ENCODE measurements at regions not wholly inside any gene's neighbourhood (a gene's known extent, or its start where the extent isn't known, plus 50 kb on each side); places are given as distances from the start of the nearest gene placed in this dataset.

DNA sequence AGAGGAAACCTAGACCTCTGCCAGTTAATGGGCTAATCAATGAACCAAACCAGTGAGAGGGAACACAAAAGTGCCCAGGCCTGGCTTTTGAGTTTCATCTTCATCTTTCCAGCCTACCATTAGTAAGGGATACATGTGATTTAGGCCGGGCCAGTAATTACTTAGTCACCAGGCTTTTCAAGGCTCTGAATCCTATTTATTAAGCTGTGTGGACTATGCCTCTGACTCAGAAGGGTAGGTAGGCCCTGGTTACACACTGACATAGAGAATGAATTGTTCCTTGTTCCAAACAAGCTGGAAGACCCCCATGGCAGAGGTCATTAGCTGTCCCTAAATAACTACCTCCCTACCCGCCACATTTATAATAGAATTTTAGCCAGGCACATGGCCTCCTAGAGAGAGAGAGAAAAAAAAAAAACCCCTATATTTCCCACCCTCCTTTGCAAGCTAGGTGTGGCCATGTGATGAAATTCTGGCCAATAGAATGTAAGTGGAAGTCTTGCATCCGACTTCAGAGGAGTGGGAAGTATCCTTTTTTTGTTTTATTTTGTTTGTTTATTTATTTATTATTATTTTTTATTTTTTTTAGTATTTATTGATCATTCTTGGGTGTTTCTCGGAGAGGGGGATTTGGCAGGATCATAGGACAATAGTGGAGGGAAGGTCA, 112.3 kb upstream of the BCOR start:
- TF ChIP-seq CTCF (conservative IDR thresholded peaks at IDR 0.05) (no peak), EZH2 (IDR thresholded peaks at IDR 0.05; ENCODE audit: low read depth) (no peak)

Measured in PC-9 (cell line).